ENCODE measurements at regions not wholly inside any gene's neighbourhood (a gene's known extent, or its start where the extent isn't known, plus 50 kb on each side); places are given as distances from the start of the nearest gene placed in this dataset.

GRCh38 chr20:48171626-48172356, 386.5 kb upstream of the SULF2 start:
- Histone ChIP-seq H3K27ac (ENCODE audit: low read depth, low read length) (no peak overlapping the region), H3K79me2 (ENCODE audit: control insufficient read depth, low read length) (no peaks in the 10 kb centered on the region), H3K27me3 (ENCODE audit: control insufficient read depth, low read length) (peaks cover 25% of the 10 kb centered on the region), H3K4me1 (ENCODE audit: control insufficient read depth, low read length) (no peaks in the 10 kb centered on the region), H4K20me1 (ENCODE audit: control insufficient read depth, insufficient read depth, low read depth, low read length) (no peaks in the 10 kb centered on the region), H3K36me3 (ENCODE audit: control insufficient read depth, low read length) (no peaks in the 10 kb centered on the region), H3F3A (ENCODE audit: control insufficient read depth, insufficient read depth) (no peaks in the 10 kb centered on the region), H3K9me2 (replicated peaks; ENCODE audit: control insufficient read depth, low read length) (no peaks in the 10 kb centered on the region), H3K4me3 (ENCODE audit: low read length) (no peak overlapping the region), H3K9me3 (ENCODE audit: control insufficient read depth, insufficient read depth, low read length) (no peaks in the 10 kb centered on the region), H3K4me2 (ENCODE audit: low read length) (no peak overlapping the region)
- no peak for TF ChIP-seq EZH2phosphoT487 (IDR thresholded peaks at IDR 0.05; ENCODE audit: borderline replicate concordance, low read length)
- no peak for TF ChIP-seq CTCF (IDR thresholded peaks at IDR 0.05; ENCODE audit: low read depth, low read length, poor library complexity, severe bottlenecking)

- TF ChIP-seq CTCF (IDR thresholded peaks at IDR 0.05; ENCODE audit: low read depth, low read length, poor library complexity, severe bottlenecking) (no peak), EZH2phosphoT487 (IDR thresholded peaks at IDR 0.05; ENCODE audit: borderline replicate concordance, low read length) (no peak)
- peaks cover 21% of the 10 kb centered on the region for H3K27me3 ChIP-seq (ENCODE audit: control insufficient read depth, low read length)
- H3F3A ChIP-seq (ENCODE audit: control insufficient read depth, insufficient read depth): no peaks in the 10 kb centered on the region
- H3K4me2 ChIP-seq (ENCODE audit: low read length): no peak overlapping the region
- H3K4me3 ChIP-seq (ENCODE audit: low read length): no peak overlapping the region
- H4K20me1 ChIP-seq (ENCODE audit: control insufficient read depth, insufficient read depth, low read depth, low read length): no peaks in the 10 kb centered on the region
- H3K9me3 ChIP-seq (ENCODE audit: control insufficient read depth, insufficient read depth, low read length): no peaks in the 10 kb centered on the region
- no peaks in the 10 kb centered on the region for H3K9me2 ChIP-seq (replicated peaks; ENCODE audit: control insufficient read depth, low read length)
- no peak overlapping the region for H3K27ac ChIP-seq (ENCODE audit: low read depth, low read length)
- no peaks in the 10 kb centered on the region for H3K36me3 ChIP-seq (ENCODE audit: control insufficient read depth, low read length)
- H3K79me2 ChIP-seq (ENCODE audit: control insufficient read depth, low read length): no peaks in the 10 kb centered on the region
- no peaks in the 10 kb centered on the region for H3K4me1 ChIP-seq (ENCODE audit: control insufficient read depth, low read length)
Measured at GRCh38 chr20:48171071-48171470, 385.8 kb upstream of the SULF2 start.

- TF ChIP-seq CTCF (IDR thresholded peaks at IDR 0.05; ENCODE audit: low read depth, low read length, poor library complexity, severe bottlenecking): no peak
- TF ChIP-seq EZH2phosphoT487 (IDR thresholded peaks at IDR 0.05; ENCODE audit: borderline replicate concordance, low read length): no peak
- H3K4me3 ChIP-seq (ENCODE audit: low read length): no peak overlapping the region
- peaks cover 21% of the 10 kb centered on the region for H3K27me3 ChIP-seq (ENCODE audit: control insufficient read depth, low read length)
- H3K27ac ChIP-seq (ENCODE audit: low read depth, low read length): no peak overlapping the region
- no peaks in the 10 kb centered on the region for H3K9me2 ChIP-seq (replicated peaks; ENCODE audit: control insufficient read depth, low read length)
- H3K9me3 ChIP-seq (ENCODE audit: control insufficient read depth, insufficient read depth, low read length): no peaks in the 10 kb centered on the region
- no peaks in the 10 kb centered on the region for H3K36me3 ChIP-seq (ENCODE audit: control insufficient read depth, low read length)
- no peaks in the 10 kb centered on the region for H4K20me1 ChIP-seq (ENCODE audit: control insufficient read depth, insufficient read depth, low read depth, low read length)
- H3F3A ChIP-seq (ENCODE audit: control insufficient read depth, insufficient read depth): no peaks in the 10 kb centered on the region
- no peaks in the 10 kb centered on the region for H3K79me2 ChIP-seq (ENCODE audit: control insufficient read depth, low read length)
- H3K4me1 ChIP-seq (ENCODE audit: control insufficient read depth, low read length): no peaks in the 10 kb centered on the region
- no peak overlapping the region for H3K4me2 ChIP-seq (ENCODE audit: low read length)
Measured at GRCh38 chr20:48170625-48171024, 385.3 kb upstream of the SULF2 start.
